NCI-H82 (cell line): ENCODE measurements at regions not wholly inside any gene's neighbourhood (a gene's known extent, or its start where the extent isn't known, plus 50 kb on each side); places are given as distances from the start of the nearest gene placed in this dataset.

Experiments used
- DNase-seq: peaks from one replicate; lab custom pipeline; 2025; lab: John Stamatoyannopoulos, UW

- peak; percentile 21 for DNase-seq
Observed at GRCh38 chr1:9441451-9442133, 97.7 kb upstream of the SLC25A33 start.

- DNase-seq, result peak; percentile 43
Observed at GRCh38 chr1:9442278-9442846, 96.9 kb upstream of the SLC25A33 start.

GRCh38 chr1:9442986-9443385 is 96.3 kb upstream of the SLC25A33 start:
- no peak for DNase-seq

GRCh38 chr1:9443913-9444445 is 95.3 kb upstream of the SLC25A33 start:
- no peak for DNase-seq

GRCh38 chr1:9444532-9444931 is 94.7 kb upstream of the SLC25A33 start:
- peak; percentile 71 for DNase-seq

GRCh38 chr1:9445081-9445480 is 94.2 kb upstream of the SLC25A33 start:
- peak; percentile 87 for DNase-seq

GRCh38 chr1:9447215-9447960 is 91.9 kb upstream of the SLC25A33 start:
- DNase-seq, result no peak

- DNase-seq, result no peak
Observed at GRCh38 chr1:9448132-9449109, 90.8 kb upstream of the SLC25A33 start.

- no peak for DNase-seq
Observed at GRCh38 chr1:9449110-9449627, 90.1 kb upstream of the SLC25A33 start.

- DNase-seq, result no peak
Observed at GRCh38 chr1:9449976-9450696, 89.1 kb upstream of the SLC25A33 start.

GRCh38 chr1:9451081-9451480 is 88.2 kb upstream of the SLC25A33 start:
- DNase-seq, result peak; percentile 41

GRCh38 chr1:9452516-9453140 is 86.6 kb upstream of the SLC25A33 start:
- DNase-seq, result peak; percentile 43

GRCh38 chr1:9453375-9453774 is 85.9 kb upstream of the SLC25A33 start:
- no peak for DNase-seq

GRCh38 chr1:9453779-9454418 is 85.4 kb upstream of the SLC25A33 start:
- DNase-seq, result peak; percentile 98

- DNase-seq, result no peak
Observed at GRCh38 chr1:9454494-9455066, 84.7 kb upstream of the SLC25A33 start.

- peak; percentile 96 for DNase-seq
Observed at GRCh38 chr1:9455487-9456234, 83.6 kb upstream of the SLC25A33 start.

- DNase-seq, result no peak
Observed at GRCh38 chr1:9456833-9457232, 82.4 kb upstream of the SLC25A33 start.

- DNase-seq, result no peak
Observed at GRCh38 chr1:9459816-9460407, 79.4 kb upstream of the SLC25A33 start.
